GM23338 (cell line): ENCODE measurements at regions not wholly inside any gene's neighbourhood (a gene's known extent, or its start where the extent isn't known, plus 50 kb on each side); places are given as distances from the start of the nearest gene placed in this dataset.

ENCODE experiments used
- CREB1 ChIP-seq: fragments of 250-450 bp; sonication (Bioruptor Pico); IDR thresholded peaks from 2 replicates; pipeline ENCODE4 v1.5.0; 2020; ENCODE audit warnings: low read depth, mild to moderate bottlenecking, moderate library complexity
- EZH2 ChIP-seq: fragments of 200-600 bp; sonication (generic); IDR thresholded peaks from one replicate; pipeline ENCODE4 v1.8.0; 2017; ENCODE audit warnings: antibody characterized with exemption, mild to moderate bottlenecking, low read depth; ENCODE audit not compliant: unreplicated experiment
- EZH2phosphoT487 ChIP-seq: fragments of 200-600 bp; sonication (generic); IDR thresholded peaks from one replicate; pipeline ENCODE4 v1.8.1; 2018; ENCODE audit warnings: antibody characterized with exemption; ENCODE audit not compliant: unreplicated experiment
- NANOG ChIP-seq: IDR thresholded peaks from 2 replicates; pipeline ENCODE4 v1.6.1; 2016; ENCODE audit warnings: antibody characterized with exemption, borderline replicate concordance
- POLR2AphosphoS5 ChIP-seq: IDR thresholded peaks from 2 replicates; pipeline ENCODE4 v1.6.1; 2016; ENCODE audit warnings: antibody characterized with exemption, low read depth
- STAT1 ChIP-seq: IDR thresholded peaks from one replicate; pipeline ENCODE4 v1.6.1; 2016; ENCODE audit warnings: antibody characterized with exemption; ENCODE audit not compliant: unreplicated experiment
- ZNF114 ChIP-seq: fragments of 250-450 bp; sonication (Bioruptor Pico); IDR thresholded peaks from 2 replicates; pipeline ENCODE4 v1.5.0; 2020; ENCODE audit warnings: mild to moderate bottlenecking, moderate library complexity
- TF ChIP-seq, protein P1 (sequence below), 2 experiments: fragments of 200-600 bp in 1 of 2; sonication (generic) in 1 of 2; conservative IDR thresholded peaks; 2 replicates each; pipeline versions ENCODE4 v1.5.1 to v1.6.1; 2016 to 2017; ENCODE audit warnings: antibody characterized with exemption in 2 of 2, low read depth in 2 of 2, mild to moderate bottlenecking in 2 of 2, moderate library complexity in 1 of 2
- TF ChIP-seq, protein P2 (sequence below): IDR thresholded peaks from one replicate; pipeline ENCODE4 v1.6.1; 2018; ENCODE audit warnings: antibody characterized with exemption; ENCODE audit not compliant: unreplicated experiment

DNA sequence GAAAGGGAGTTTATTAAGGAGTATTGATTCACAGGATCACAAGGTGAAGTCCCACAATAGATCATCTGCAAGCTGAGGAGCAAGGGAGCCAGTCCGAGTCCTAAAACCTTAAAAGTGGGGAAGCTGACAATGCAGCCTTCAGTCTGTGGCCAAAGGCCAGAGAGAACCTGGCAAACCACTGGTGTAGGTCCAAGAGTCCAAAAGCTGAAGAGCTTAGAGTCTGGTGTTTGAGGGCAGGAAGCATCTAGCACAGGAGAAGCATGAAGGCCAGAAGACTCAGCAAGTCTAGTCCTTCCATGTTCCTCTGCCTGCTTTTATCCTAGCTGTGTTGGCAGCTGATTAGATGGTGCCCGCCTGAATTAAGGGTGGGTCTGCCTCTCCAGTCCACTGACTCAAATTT lies 193.0 kb downstream of the KIF2B start:
- TF ChIP-seq, protein P1, sequence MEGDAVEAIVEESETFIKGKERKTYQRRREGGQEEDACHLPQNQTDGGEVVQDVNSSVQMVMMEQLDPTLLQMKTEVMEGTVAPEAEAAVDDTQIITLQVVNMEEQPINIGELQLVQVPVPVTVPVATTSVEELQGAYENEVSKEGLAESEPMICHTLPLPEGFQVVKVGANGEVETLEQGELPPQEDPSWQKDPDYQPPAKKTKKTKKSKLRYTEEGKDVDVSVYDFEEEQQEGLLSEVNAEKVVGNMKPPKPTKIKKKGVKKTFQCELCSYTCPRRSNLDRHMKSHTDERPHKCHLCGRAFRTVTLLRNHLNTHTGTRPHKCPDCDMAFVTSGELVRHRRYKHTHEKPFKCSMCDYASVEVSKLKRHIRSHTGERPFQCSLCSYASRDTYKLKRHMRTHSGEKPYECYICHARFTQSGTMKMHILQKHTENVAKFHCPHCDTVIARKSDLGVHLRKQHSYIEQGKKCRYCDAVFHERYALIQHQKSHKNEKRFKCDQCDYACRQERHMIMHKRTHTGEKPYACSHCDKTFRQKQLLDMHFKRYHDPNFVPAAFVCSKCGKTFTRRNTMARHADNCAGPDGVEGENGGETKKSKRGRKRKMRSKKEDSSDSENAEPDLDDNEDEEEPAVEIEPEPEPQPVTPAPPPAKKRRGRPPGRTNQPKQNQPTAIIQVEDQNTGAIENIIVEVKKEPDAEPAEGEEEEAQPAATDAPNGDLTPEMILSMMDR (conservative IDR thresholded peaks at IDR 0.05; ENCODE audit: low read depth in 2 of 2): no peak
- TF ChIP-seq CREB1 (no peak), EZH2 (no peak), EZH2phosphoT487 (no peak), POLR2AphosphoS5 (no peak), STAT1 (no peak), ZNF114 (CRISPR knock-in tag) (no peak), NANOG (no peak)
- TF ChIP-seq, protein P2, sequence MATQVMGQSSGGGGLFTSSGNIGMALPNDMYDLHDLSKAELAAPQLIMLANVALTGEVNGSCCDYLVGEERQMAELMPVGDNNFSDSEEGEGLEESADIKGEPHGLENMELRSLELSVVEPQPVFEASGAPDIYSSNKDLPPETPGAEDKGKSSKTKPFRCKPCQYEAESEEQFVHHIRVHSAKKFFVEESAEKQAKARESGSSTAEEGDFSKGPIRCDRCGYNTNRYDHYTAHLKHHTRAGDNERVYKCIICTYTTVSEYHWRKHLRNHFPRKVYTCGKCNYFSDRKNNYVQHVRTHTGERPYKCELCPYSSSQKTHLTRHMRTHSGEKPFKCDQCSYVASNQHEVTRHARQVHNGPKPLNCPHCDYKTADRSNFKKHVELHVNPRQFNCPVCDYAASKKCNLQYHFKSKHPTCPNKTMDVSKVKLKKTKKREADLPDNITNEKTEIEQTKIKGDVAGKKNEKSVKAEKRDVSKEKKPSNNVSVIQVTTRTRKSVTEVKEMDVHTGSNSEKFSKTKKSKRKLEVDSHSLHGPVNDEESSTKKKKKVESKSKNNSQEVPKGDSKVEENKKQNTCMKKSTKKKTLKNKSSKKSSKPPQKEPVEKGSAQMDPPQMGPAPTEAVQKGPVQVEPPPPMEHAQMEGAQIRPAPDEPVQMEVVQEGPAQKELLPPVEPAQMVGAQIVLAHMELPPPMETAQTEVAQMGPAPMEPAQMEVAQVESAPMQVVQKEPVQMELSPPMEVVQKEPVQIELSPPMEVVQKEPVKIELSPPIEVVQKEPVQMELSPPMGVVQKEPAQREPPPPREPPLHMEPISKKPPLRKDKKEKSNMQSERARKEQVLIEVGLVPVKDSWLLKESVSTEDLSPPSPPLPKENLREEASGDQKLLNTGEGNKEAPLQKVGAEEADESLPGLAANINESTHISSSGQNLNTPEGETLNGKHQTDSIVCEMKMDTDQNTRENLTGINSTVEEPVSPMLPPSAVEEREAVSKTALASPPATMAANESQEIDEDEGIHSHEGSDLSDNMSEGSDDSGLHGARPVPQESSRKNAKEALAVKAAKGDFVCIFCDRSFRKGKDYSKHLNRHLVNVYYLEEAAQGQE: no peak
